GM12878 (cell line): ENCODE measurements at regions not wholly inside any gene's neighbourhood (a gene's known extent, or its start where the extent isn't known, plus 50 kb on each side); places are given as distances from the start of the nearest gene placed in this dataset.

Source experiments
- NFIC ChIP-seq: IDR thresholded peaks from 2 replicates; pipeline ENCODE4 v1.6.1; 2012; ENCODE audit warnings: low read depth, mild to moderate bottlenecking, inconsistent platforms, low read length, moderate library complexity
- TBL1XR1 ChIP-seq: IDR thresholded peaks from 2 replicates; pipeline ENCODE4 v1.6.1; 2012; ENCODE audit warnings: low read depth, low read length, improper control_type of control experiment
- ZBTB11 ChIP-seq: fragments of 450-650 bp; formaldehyde crosslinking; IDR thresholded peaks from 2 replicates; pipeline ENCODE4 v1.5.0; 2022; ENCODE audit warnings: mild to moderate bottlenecking, missing genetic modification characterization

DNA sequence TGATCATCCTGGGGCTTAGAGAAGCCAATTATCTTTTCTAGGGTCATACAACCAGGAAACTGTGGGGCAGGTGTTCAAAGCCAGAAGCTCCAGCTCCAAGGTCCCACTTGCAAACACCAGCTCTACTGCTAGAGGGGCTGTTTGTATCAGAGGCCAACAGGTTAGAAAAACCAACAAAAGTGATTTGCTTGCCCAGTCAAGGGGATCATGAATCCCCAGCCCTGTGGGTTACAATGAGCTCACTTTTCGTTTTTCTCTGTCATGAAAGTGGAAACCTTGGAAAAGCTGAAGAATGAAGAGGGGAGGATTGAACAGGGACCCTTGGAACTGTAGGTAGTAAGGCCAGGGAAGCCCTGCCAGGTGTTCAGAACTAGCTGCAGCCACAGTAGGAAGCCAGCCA is 119.2 kb downstream of the SPP2 start:
- TF ChIP-seq ZBTB11, result no peak
- TF ChIP-seq TBL1XR1, result no peak
- TF ChIP-seq NFIC, result no peak
